Activated CD4-positive, alpha-beta memory T cell treated with anti-CD3 and anti-CD28 coated beads, Interleukin-2, amount 10 ng/mL, durations not matched to agents 7 days and 5 days (primary cell): ENCODE measurements at regions not wholly inside any gene's neighbourhood (a gene's known extent, or its start where the extent isn't known, plus 50 kb on each side); places are given as distances from the start of the nearest gene placed in this dataset.

Source experiments
- CTCF ChIA-PET: fragments of 350-600 bp; sonication (Branson Sonifier 250); formaldehyde crosslinking; loops from one replicate; lab custom pipeline; 2021; ENCODE audit warnings: antibody characterized with exemption, inconsistent platforms; lab: Charles Lee
- POLR2A ChIA-PET: fragments of 350-600 bp; sonication (Branson Sonifier 250); formaldehyde crosslinking; loops from one replicate; lab custom pipeline; 2021; ENCODE audit warnings: antibody characterized with exemption; lab: Charles Lee
- DNase-seq: peaks from one replicate; pipeline ENCODE4 v3.0.0-alpha.2; 2020
- H3K27ac Mint-ChIP-seq: one replicate; pipeline ENCODE4 v1.8.0; 2021; ENCODE audit warnings: mild to moderate bottlenecking, mixed read lengths
- H3K27me3 Mint-ChIP-seq: one replicate; pipeline ENCODE4 v1.8.0; 2021; ENCODE audit warnings: mixed read lengths
- H3K36me3 Mint-ChIP-seq: one replicate; pipeline ENCODE4 v1.8.0; 2021; ENCODE audit warnings: low read depth, mixed read lengths
- H3K4me1 Mint-ChIP-seq: one replicate; pipeline ENCODE4 v1.8.0; 2021; ENCODE audit warnings: mixed read lengths
- H3K4me3 Mint-ChIP-seq: one replicate; pipeline ENCODE4 v1.8.0; 2021; ENCODE audit warnings: mild to moderate bottlenecking, mixed read lengths
- H3K9me3 Mint-ChIP-seq: one replicate; pipeline ENCODE4 v1.8.0; 2021; ENCODE audit warnings: mixed read lengths

- H3K27me3 Mint-ChIP-seq = peaks cover 9% of the 10 kb centered on the region
- H3K27ac Mint-ChIP-seq = no peak overlapping the region
- DNase-seq = no peak
- POLR2A ChIA-PET = no interaction called here
- no peaks in the 10 kb centered on the region for H3K9me3 Mint-ChIP-seq
- no peaks in the 10 kb centered on the region for H3K4me1 Mint-ChIP-seq
- CTCF ChIA-PET = no interaction called here
- no peak overlapping the region for H3K4me3 Mint-ChIP-seq
- no peaks in the 10 kb centered on the region for H3K36me3 Mint-ChIP-seq
Observed at GRCh38 chr2:236761358-236761757, 191.7 kb downstream of the ACKR3 start.

GRCh38 chr2:236762628-236763027 is 193.0 kb downstream of the ACKR3 start:
- ChIA-PET POLR2A (no interaction called here), CTCF (no interaction called here)
- Mint-ChIP-seq H3K27ac (no peak overlapping the region), H3K9me3 (no peaks in the 10 kb centered on the region), H3K36me3 (no peaks in the 10 kb centered on the region), H3K4me3 (no peak overlapping the region), H3K27me3 (peaks cover 9% of the 10 kb centered on the region), H3K4me1 (no peaks in the 10 kb centered on the region)
- no peak for DNase-seq

GRCh38 chr2:236763857-236764256 is 194.2 kb downstream of the ACKR3 start:
- Mint-ChIP-seq H3K4me1 (no peaks in the 10 kb centered on the region), H3K27me3 (peaks cover 7% of the 10 kb centered on the region), H3K4me3 (no peak overlapping the region), H3K36me3 (no peaks in the 10 kb centered on the region), H3K9me3 (no peaks in the 10 kb centered on the region), H3K27ac (no peak overlapping the region)
- DNase-seq = no peak
- POLR2A ChIA-PET = no interaction called here
- CTCF ChIA-PET = no interaction called here

GRCh38 chr2:236764716-236765115 is 195.1 kb downstream of the ACKR3 start:
- Mint-ChIP-seq H3K27ac (no peak overlapping the region), H3K4me1 (no peaks in the 10 kb centered on the region), H3K9me3 (no peaks in the 10 kb centered on the region), H3K36me3 (no peaks in the 10 kb centered on the region), H3K4me3 (no peak overlapping the region), H3K27me3 (peaks cover 7% of the 10 kb centered on the region)
- POLR2A ChIA-PET = no interaction called here
- DNase-seq = no peak
- CTCF ChIA-PET = no interaction called here

- CTCF ChIA-PET = no interaction called here
- H3K36me3 Mint-ChIP-seq = no peaks in the 10 kb centered on the region
- no peak overlapping the region for H3K4me3 Mint-ChIP-seq
- H3K27ac Mint-ChIP-seq = no peak overlapping the region
- no peak for DNase-seq
- peaks cover 2% of the 10 kb centered on the region for H3K27me3 Mint-ChIP-seq
- no peaks in the 10 kb centered on the region for H3K9me3 Mint-ChIP-seq
- no peaks in the 10 kb centered on the region for H3K4me1 Mint-ChIP-seq
- POLR2A ChIA-PET = no interaction called here
Observed at GRCh38 chr2:236765478-236765877, 195.9 kb downstream of the ACKR3 start.

- Mint-ChIP-seq H3K36me3 (no peaks in the 10 kb centered on the region), H3K9me3 (no peaks in the 10 kb centered on the region), H3K27me3 (peaks cover 2% of the 10 kb centered on the region), H3K4me3 (no peak overlapping the region), H3K27ac (no peak overlapping the region), H3K4me1 (no peaks in the 10 kb centered on the region)
- no peak for DNase-seq
- ChIA-PET POLR2A (no interaction called here), CTCF (no interaction called here)
Observed at GRCh38 chr2:236766850-236767249, 197.2 kb downstream of the ACKR3 start.

- POLR2A ChIA-PET = no interaction called here
- Mint-ChIP-seq H3K27ac (no peak overlapping the region), H3K27me3 (peaks cover 2% of the 10 kb centered on the region), H3K4me1 (no peaks in the 10 kb centered on the region), H3K36me3 (no peaks in the 10 kb centered on the region), H3K4me3 (no peak overlapping the region), H3K9me3 (no peaks in the 10 kb centered on the region)
- DNase-seq = no peak
- CTCF ChIA-PET = no interaction called here
Observed at GRCh38 chr2:236767941-236768340, 198.3 kb downstream of the ACKR3 start.

GRCh38 chr2:236768393-236769140 is 198.9 kb downstream of the ACKR3 start:
- no peak overlapping the region for H3K27ac Mint-ChIP-seq
- POLR2A ChIA-PET = no interaction called here
- no peaks in the 10 kb centered on the region for H3K36me3 Mint-ChIP-seq
- CTCF ChIA-PET = no interaction called here
- no peak overlapping the region for H3K4me3 Mint-ChIP-seq
- DNase-seq = no peak
- peaks cover 2% of the 10 kb centered on the region for H3K27me3 Mint-ChIP-seq
- H3K9me3 Mint-ChIP-seq = no peaks in the 10 kb centered on the region
- no peaks in the 10 kb centered on the region for H3K4me1 Mint-ChIP-seq

GRCh38 chr2:236769981-236770671 is 200.5 kb downstream of the ACKR3 start:
- H3K9me3 Mint-ChIP-seq = no peaks in the 10 kb centered on the region
- ChIA-PET CTCF (no interaction called here), POLR2A (no interaction called here)
- no peak overlapping the region for H3K27ac Mint-ChIP-seq
- no peaks in the 10 kb centered on the region for H3K36me3 Mint-ChIP-seq
- H3K27me3 Mint-ChIP-seq = peaks cover 2% of the 10 kb centered on the region
- H3K4me3 Mint-ChIP-seq = no peak overlapping the region
- no peaks in the 10 kb centered on the region for H3K4me1 Mint-ChIP-seq
- no peak for DNase-seq

GRCh38 chr2:236772220-236772837 is 202.7 kb downstream of the ACKR3 start:
- no peaks in the 10 kb centered on the region for H3K36me3 Mint-ChIP-seq
- no peak for DNase-seq
- H3K27me3 Mint-ChIP-seq = peaks cover 4% of the 10 kb centered on the region
- ChIA-PET POLR2A (no interaction called here), CTCF (interaction anchor here (0.5 kb wide), 1 partner anchor 201 kb away, joined by 6 read pairs; no protein-coding TSS in a partner anchor)
- H3K9me3 Mint-ChIP-seq = no peaks in the 10 kb centered on the region
- no peaks in the 10 kb centered on the region for H3K4me1 Mint-ChIP-seq
- H3K4me3 Mint-ChIP-seq = no peak overlapping the region
- H3K27ac Mint-ChIP-seq = no peak overlapping the region

- H3K27ac Mint-ChIP-seq = no peak overlapping the region
- no peaks in the 10 kb centered on the region for H3K36me3 Mint-ChIP-seq
- no peaks in the 10 kb centered on the region for H3K9me3 Mint-ChIP-seq
- CTCF ChIA-PET = no interaction called here
- H3K4me3 Mint-ChIP-seq = no peak overlapping the region
- no peaks in the 10 kb centered on the region for H3K4me1 Mint-ChIP-seq
- no peak for DNase-seq
- POLR2A ChIA-PET = no interaction called here
- H3K27me3 Mint-ChIP-seq = peaks cover 4% of the 10 kb centered on the region
Observed at GRCh38 chr2:236773206-236773605, 203.6 kb downstream of the ACKR3 start.

GRCh38 chr2:236774171-236774570 is 204.5 kb downstream of the ACKR3 start:
- no peak overlapping the region for H3K27ac Mint-ChIP-seq
- POLR2A ChIA-PET = no interaction called here
- CTCF ChIA-PET = no interaction called here
- no peak for DNase-seq
- no peaks in the 10 kb centered on the region for H3K9me3 Mint-ChIP-seq
- H3K27me3 Mint-ChIP-seq = peaks cover 4% of the 10 kb centered on the region
- no peaks in the 10 kb centered on the region for H3K4me1 Mint-ChIP-seq
- no peaks in the 10 kb centered on the region for H3K36me3 Mint-ChIP-seq
- no peak overlapping the region for H3K4me3 Mint-ChIP-seq

- no peaks in the 10 kb centered on the region for H3K36me3 Mint-ChIP-seq
- no peak overlapping the region for H3K27ac Mint-ChIP-seq
- no peaks in the 10 kb centered on the region for H3K9me3 Mint-ChIP-seq
- POLR2A ChIA-PET = no interaction called here
- peaks cover 4% of the 10 kb centered on the region for H3K27me3 Mint-ChIP-seq
- no peak for DNase-seq
- CTCF ChIA-PET = no interaction called here
- no peak overlapping the region for H3K4me3 Mint-ChIP-seq
- H3K4me1 Mint-ChIP-seq = no peaks in the 10 kb centered on the region
Observed at GRCh38 chr2:236775511-236775910, 205.9 kb downstream of the ACKR3 start.
